Heart left ventricle (tissue), 13 donors: ENCODE measurements at regions not wholly inside any gene's neighbourhood (a gene's known extent, or its start where the extent isn't known, plus 50 kb on each side); places are given as distances from the start of the nearest gene placed in this dataset.

Experiments used
- CTCF ChIP-seq, 12 donors: fragments of 200-600 bp; sonication (generic) in 4 of 12; IDR thresholded peaks; one replicate each; pipeline versions ENCODE4 v1.5.0 to v1.8.0; 2018 to 2022; ENCODE audit warnings: antibody characterized with exemption in 12 of 12, mild to moderate bottlenecking in 5 of 12
- POLR2A ChIP-seq, 2 donors: fragments of 450-650 bp; IDR thresholded peaks; one replicate each; pipeline ENCODE4 v1.6.1; 2017; ENCODE audit warnings: antibody characterized with exemption in 2 of 2, mild to moderate bottlenecking in 2 of 2, moderate library complexity in 2 of 2
- donor health status: ischemic (EF 13 %, LVEDD 7.1; RV severe dilation, severe dysfunction).
- donor health status: DM: no; HTN: yes; CAD: no.
- donor health status: DM: no; HTN: no; CAD: no.
- donor health status: ischemic (EF 25% LVEDD 6.9; RV normal size, moderate dysfunction).
- donor health status: ischemic (EF 25% LVEDD 5.7; RV mildly dilated, moderate dysfunction).
- donor health status: ischemic (EF 35%, LVEDD 5.7; RV mildly dilated, moderate dysfunction).
- donor health status: nonischemic (EF 11% LVEDD 7.7; RV severe dilation, severe dysfunction).
- donor health status: DM: yes; HTN: yes; CAD: no.
- donor health status: PGD.
- donor health status: ischemic (EF 29% LVEDD 5.4; RV normal size, mild dysfunction).
- donor health status: nonischemic (EF 23%, LVEDD 6.1; RV moderate dilation, normal function).

DNA sequence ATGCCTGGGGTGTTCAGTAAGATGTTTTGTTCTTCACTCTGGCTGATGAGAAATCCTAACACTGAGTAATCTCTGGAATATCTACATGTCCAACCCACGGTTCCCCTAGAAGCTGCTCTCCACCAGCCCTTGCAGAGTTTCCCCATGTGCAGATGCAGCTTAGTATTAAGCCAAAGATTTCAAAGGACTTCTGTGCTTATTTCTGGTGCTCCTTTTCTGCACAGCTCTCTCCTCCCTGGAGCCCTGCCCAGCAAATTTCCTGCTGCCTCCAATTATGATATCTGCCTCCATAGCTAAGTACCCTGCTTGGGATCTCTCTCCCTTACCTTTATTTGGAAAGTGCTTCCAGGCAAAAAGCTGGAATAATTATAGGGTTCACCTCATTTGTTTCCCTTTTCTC lies 949.3 kb downstream of the BCL11A start:
- no peak for TF ChIP-seq CTCF (IDR thresholded peaks at IDR 0.05)
- TF ChIP-seq POLR2A (IDR thresholded peaks at IDR 0.05), result no peak
